ENCODE measurements at regions not wholly inside any gene's neighbourhood (a gene's known extent, or its start where the extent isn't known, plus 50 kb on each side); places are given as distances from the start of the nearest gene placed in this dataset.

DNA sequence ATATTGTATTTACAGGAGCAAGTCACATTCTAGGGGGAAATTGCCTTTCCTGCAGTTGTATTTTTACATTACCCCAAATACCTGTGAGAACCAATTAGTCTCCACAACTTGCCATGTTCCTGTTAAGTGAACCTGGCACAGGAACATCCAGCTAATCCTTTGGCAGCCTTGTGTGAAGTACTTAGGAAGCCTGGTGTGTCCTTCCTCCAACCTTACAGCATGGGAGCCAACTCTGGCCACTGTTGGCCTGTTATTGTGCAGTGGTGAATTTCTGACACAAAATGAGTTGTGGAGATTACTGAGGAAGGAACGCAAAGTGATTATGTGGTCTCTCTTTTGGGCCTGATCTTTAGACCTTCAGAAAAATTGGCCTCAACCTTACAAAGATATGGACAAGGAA, 238.0 kb upstream of the PITX2 start:
- TF ChIP-seq, protein P1, sequence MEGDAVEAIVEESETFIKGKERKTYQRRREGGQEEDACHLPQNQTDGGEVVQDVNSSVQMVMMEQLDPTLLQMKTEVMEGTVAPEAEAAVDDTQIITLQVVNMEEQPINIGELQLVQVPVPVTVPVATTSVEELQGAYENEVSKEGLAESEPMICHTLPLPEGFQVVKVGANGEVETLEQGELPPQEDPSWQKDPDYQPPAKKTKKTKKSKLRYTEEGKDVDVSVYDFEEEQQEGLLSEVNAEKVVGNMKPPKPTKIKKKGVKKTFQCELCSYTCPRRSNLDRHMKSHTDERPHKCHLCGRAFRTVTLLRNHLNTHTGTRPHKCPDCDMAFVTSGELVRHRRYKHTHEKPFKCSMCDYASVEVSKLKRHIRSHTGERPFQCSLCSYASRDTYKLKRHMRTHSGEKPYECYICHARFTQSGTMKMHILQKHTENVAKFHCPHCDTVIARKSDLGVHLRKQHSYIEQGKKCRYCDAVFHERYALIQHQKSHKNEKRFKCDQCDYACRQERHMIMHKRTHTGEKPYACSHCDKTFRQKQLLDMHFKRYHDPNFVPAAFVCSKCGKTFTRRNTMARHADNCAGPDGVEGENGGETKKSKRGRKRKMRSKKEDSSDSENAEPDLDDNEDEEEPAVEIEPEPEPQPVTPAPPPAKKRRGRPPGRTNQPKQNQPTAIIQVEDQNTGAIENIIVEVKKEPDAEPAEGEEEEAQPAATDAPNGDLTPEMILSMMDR (conservative IDR thresholded peaks at IDR 0.05; ENCODE audit: low read length): no peak
- no peak for TF ChIP-seq EZH2phosphoT487 (IDR thresholded peaks at IDR 0.05; ENCODE audit: borderline replicate concordance, low read depth, low read length)

Measured in OCI-LY7 (cell line).